ENCODE measurements at regions not wholly inside any gene's neighbourhood (a gene's known extent, or its start where the extent isn't known, plus 50 kb on each side); places are given as distances from the start of the nearest gene placed in this dataset.

- no peak overlapping the region for H3K27ac ChIP-seq (ENCODE audit: low read depth, low read length)
- no peak for DNase-seq (ENCODE audit: insufficient read length, low spot score, missing footprints)
- no peaks in the 10 kb centered on the region for H3K27me3 ChIP-seq (ENCODE audit: insufficient read depth, low read length)
- H3K4me3 ChIP-seq (ENCODE audit: insufficient read depth, low read length): no peak overlapping the region
- peaks cover 5% of the 10 kb centered on the region for H3K4me1 ChIP-seq (ENCODE audit: insufficient read depth, low read length)
- no peaks in the 10 kb centered on the region for H3K9me3 ChIP-seq (ENCODE audit: low read depth, low read length)
- no peaks in the 10 kb centered on the region for H3K36me3 ChIP-seq (ENCODE audit: insufficient read depth, low read length)
- TF ChIP-seq, protein P1, sequence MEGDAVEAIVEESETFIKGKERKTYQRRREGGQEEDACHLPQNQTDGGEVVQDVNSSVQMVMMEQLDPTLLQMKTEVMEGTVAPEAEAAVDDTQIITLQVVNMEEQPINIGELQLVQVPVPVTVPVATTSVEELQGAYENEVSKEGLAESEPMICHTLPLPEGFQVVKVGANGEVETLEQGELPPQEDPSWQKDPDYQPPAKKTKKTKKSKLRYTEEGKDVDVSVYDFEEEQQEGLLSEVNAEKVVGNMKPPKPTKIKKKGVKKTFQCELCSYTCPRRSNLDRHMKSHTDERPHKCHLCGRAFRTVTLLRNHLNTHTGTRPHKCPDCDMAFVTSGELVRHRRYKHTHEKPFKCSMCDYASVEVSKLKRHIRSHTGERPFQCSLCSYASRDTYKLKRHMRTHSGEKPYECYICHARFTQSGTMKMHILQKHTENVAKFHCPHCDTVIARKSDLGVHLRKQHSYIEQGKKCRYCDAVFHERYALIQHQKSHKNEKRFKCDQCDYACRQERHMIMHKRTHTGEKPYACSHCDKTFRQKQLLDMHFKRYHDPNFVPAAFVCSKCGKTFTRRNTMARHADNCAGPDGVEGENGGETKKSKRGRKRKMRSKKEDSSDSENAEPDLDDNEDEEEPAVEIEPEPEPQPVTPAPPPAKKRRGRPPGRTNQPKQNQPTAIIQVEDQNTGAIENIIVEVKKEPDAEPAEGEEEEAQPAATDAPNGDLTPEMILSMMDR (IDR thresholded peaks at IDR 0.05; ENCODE audit: extremely low read depth, low read depth, low read length): no peak
- no peak overlapping the region for H3K4me2 ChIP-seq (ENCODE audit: insufficient read depth, low read length)
- H3K79me2 ChIP-seq (ENCODE audit: insufficient read depth, low read length): no peaks in the 10 kb centered on the region
- H4K20me1 ChIP-seq (ENCODE audit: insufficient read depth, low read length): no peaks in the 10 kb centered on the region
- H2AFZ ChIP-seq (ENCODE audit: low read length): no peak overlapping the region
These were observed 68.0 kb downstream of the AVPR1A start for GRCh38 chr12:63083046-63083445.

- peak overlapping the region; percentile 37 for H2AFZ ChIP-seq (ENCODE audit: low read length)
- no peak for DNase-seq (ENCODE audit: insufficient read length, low spot score, missing footprints)
- TF ChIP-seq, protein P1 (IDR thresholded peaks at IDR 0.05; ENCODE audit: extremely low read depth, low read depth, low read length): no peak
- H3K27ac ChIP-seq (ENCODE audit: low read depth, low read length): no peak overlapping the region
- no peak overlapping the region for H3K4me2 ChIP-seq (ENCODE audit: insufficient read depth, low read length)
- H3K79me2 ChIP-seq (ENCODE audit: insufficient read depth, low read length): no peaks in the 10 kb centered on the region
- no peaks in the 10 kb centered on the region for H4K20me1 ChIP-seq (ENCODE audit: insufficient read depth, low read length)
- H3K4me1 ChIP-seq (ENCODE audit: insufficient read depth, low read length): peaks cover 5% of the 10 kb centered on the region
- no peak overlapping the region for H3K4me3 ChIP-seq (ENCODE audit: insufficient read depth, low read length)
- no peaks in the 10 kb centered on the region for H3K36me3 ChIP-seq (ENCODE audit: insufficient read depth, low read length)
- no peaks in the 10 kb centered on the region for H3K27me3 ChIP-seq (ENCODE audit: insufficient read depth, low read length)
- H3K9me3 ChIP-seq (ENCODE audit: low read depth, low read length): no peaks in the 10 kb centered on the region
These were observed 71.1 kb downstream of the AVPR1A start for GRCh38 chr12:63079791-63080502.

- Histone ChIP-seq H3K4me3 (ENCODE audit: insufficient read depth, low read length) (no peak overlapping the region), H3K9me3 (ENCODE audit: low read depth, low read length) (no peaks in the 10 kb centered on the region), H3K36me3 (ENCODE audit: insufficient read depth, low read length) (no peaks in the 10 kb centered on the region), H3K27ac (ENCODE audit: low read depth, low read length) (no peak overlapping the region), H3K79me2 (ENCODE audit: insufficient read depth, low read length) (no peaks in the 10 kb centered on the region), H3K4me2 (ENCODE audit: insufficient read depth, low read length) (no peak overlapping the region), H3K4me1 (ENCODE audit: insufficient read depth, low read length) (peaks cover 5% of the 10 kb centered on the region), H2AFZ (ENCODE audit: low read length) (no peak overlapping the region), H3K27me3 (ENCODE audit: insufficient read depth, low read length) (no peaks in the 10 kb centered on the region), H4K20me1 (ENCODE audit: insufficient read depth, low read length) (no peaks in the 10 kb centered on the region)
- TF ChIP-seq, protein P1 (IDR thresholded peaks at IDR 0.05; ENCODE audit: extremely low read depth, low read depth, low read length): no peak
- no peak for DNase-seq (ENCODE audit: insufficient read length, low spot score, missing footprints)
These were observed 72.1 kb downstream of the AVPR1A start for GRCh38 chr12:63078906-63079305.

GRCh38 chr12:63075376-63076060 lies 75.5 kb downstream of the AVPR1A start:
- no peaks in the 10 kb centered on the region for H3K36me3 ChIP-seq (ENCODE audit: insufficient read depth, low read length)

More at GRCh38 chr12:63075376-63076060, 75.5 kb downstream of the AVPR1A start:
- Histone ChIP-seq H4K20me1 (ENCODE audit: insufficient read depth, low read length) (no peaks in the 10 kb centered on the region), H3K9me3 (ENCODE audit: low read depth, low read length) (no peaks in the 10 kb centered on the region), H3K27ac (ENCODE audit: low read depth, low read length) (no peak overlapping the region), H3K27me3 (ENCODE audit: insufficient read depth, low read length) (no peaks in the 10 kb centered on the region), H3K4me2 (ENCODE audit: insufficient read depth, low read length) (no peak overlapping the region), H3K79me2 (ENCODE audit: insufficient read depth, low read length) (no peaks in the 10 kb centered on the region), H3K4me1 (ENCODE audit: insufficient read depth, low read length) (peaks cover 5% of the 10 kb centered on the region), H2AFZ (ENCODE audit: low read length) (no peak overlapping the region), H3K4me3 (ENCODE audit: insufficient read depth, low read length) (no peak overlapping the region)
- no peak for DNase-seq (ENCODE audit: insufficient read length, low spot score, missing footprints)
- TF ChIP-seq, protein P1 (IDR thresholded peaks at IDR 0.05; ENCODE audit: extremely low read depth, low read depth, low read length): no peak
